Breast epithelium (tissue), 3 donors: ENCODE measurements at regions not wholly inside any gene's neighbourhood (a gene's known extent, or its start where the extent isn't known, plus 50 kb on each side); places are given as distances from the start of the nearest gene placed in this dataset.

Source experiments
- POLR2A ChIP-seq: fragments of 450-650 bp; IDR thresholded peaks from one replicate; pipeline ENCODE4 v1.6.1; 2016; ENCODE audit warnings: antibody characterized with exemption, mild to moderate bottlenecking, moderate library complexity
- TF ChIP-seq, protein P1 (sequence below), 3 donors: fragments of 450-650 bp; IDR thresholded peaks; one replicate each; pipeline ENCODE4 v1.5.1; 2016 to 2017; ENCODE audit warnings: antibody characterized with exemption in 3 of 3, mild to moderate bottlenecking in 3 of 3, moderate library complexity in 3 of 3

DNA sequence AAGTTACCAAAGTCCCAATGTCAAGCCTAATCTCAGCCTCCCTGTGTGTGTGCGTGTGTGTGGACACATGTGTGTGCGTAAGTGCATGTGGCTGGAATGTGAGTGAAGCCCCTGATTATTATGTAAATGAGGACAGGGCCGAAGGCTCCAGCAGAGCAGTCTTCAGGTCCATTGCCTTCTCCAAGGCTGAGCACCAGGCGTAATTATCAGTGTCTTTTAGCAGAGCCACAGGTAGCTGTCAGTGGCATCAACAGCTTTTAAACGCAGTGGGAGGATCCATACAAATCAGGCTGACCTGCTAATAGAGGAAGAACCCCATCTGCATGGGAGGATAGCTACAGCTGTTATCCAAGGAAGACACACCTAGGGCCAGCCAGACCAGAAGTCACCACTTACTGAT, 324.3 kb upstream of the MOCS1 start:
- TF ChIP-seq, protein P1, sequence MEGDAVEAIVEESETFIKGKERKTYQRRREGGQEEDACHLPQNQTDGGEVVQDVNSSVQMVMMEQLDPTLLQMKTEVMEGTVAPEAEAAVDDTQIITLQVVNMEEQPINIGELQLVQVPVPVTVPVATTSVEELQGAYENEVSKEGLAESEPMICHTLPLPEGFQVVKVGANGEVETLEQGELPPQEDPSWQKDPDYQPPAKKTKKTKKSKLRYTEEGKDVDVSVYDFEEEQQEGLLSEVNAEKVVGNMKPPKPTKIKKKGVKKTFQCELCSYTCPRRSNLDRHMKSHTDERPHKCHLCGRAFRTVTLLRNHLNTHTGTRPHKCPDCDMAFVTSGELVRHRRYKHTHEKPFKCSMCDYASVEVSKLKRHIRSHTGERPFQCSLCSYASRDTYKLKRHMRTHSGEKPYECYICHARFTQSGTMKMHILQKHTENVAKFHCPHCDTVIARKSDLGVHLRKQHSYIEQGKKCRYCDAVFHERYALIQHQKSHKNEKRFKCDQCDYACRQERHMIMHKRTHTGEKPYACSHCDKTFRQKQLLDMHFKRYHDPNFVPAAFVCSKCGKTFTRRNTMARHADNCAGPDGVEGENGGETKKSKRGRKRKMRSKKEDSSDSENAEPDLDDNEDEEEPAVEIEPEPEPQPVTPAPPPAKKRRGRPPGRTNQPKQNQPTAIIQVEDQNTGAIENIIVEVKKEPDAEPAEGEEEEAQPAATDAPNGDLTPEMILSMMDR (IDR thresholded peaks at IDR 0.05), result no peak
- TF ChIP-seq POLR2A, result no peak
